ENCODE measurements at regions not wholly inside any gene's neighbourhood (a gene's known extent, or its start where the extent isn't known, plus 50 kb on each side); places are given as distances from the start of the nearest gene placed in this dataset.

DNA sequence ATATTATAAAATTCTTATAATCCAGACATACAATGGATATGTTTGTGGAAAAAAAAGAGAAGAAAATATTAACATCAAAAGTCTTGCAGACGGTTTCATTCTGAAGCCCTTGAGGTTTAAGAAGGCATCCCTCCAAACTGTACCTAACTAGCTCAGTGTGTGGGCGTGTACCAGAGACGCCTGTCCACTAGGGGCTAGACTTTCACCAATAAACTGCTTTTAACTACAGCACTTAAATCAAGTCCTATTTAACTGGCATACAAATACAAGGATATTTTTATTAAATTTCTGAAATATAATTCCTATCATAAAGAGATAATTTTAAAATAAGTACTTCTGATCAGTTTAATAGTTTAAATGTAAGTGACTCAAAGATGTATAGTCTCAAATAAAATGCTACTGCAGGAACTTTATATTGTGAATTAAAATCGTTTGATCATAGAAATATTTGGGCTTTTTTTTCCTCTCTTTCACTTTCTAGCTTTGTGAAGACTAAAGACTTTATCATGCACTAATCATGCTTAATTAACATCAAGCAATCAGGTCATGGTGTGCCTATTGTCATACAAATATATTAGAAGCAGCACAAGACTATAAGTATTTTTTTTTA is 437.7 kb downstream of the SATB2 start:
- DNase-seq: no peak

- no peak for DNase-seq
Measured at GRCh38 chr2:199018826-199019225, 438.9 kb downstream of the SATB2 start.

GRCh38 chr2:199015072-199015471 is 442.7 kb downstream of the SATB2 start:
- no peak for DNase-seq

GRCh38 chr2:199014226-199014625 is 443.5 kb downstream of the SATB2 start:
- DNase-seq: no peak

GRCh38 chr2:199011908-199012307 is 445.8 kb downstream of the SATB2 start:
- DNase-seq: no peak

DNA sequence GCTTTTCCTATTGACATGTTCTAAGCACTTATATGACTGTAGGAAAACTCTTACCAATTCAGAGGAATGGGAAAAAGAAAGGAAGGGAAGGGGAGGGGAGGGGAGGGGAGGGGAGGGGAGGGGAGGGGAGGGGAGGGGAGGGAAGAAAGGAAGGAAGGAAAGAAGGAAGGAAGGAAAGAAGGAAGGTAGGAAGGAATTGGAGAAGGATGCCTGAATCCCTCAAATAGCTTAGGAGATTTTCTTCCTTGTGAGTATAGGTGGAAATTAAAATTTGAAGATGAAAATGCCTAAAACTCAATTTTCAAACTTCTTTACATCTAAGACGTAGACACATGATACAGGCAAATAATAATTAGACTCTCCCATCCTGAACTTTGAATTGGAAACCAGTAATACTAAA is 463.1 kb downstream of the SATB2 start:
- DNase-seq: no peak

DNA sequence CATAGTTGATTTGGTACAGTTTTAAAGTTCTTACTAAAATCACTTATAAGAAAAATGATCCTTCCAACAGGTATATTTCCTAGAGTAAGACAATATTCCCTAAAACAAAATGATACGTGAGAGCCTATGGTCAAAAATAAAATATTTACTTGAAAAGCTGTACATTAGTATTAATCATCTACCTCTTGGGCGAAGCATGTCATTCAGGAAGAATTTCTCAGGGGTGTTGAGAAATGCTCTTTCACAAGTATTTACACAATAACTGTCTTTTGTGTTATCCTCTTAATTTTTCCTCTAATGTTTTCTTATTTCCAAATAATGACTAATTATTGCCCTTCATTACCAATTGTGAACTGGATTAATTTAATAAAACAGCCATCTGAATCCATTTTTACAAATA is 466.3 kb downstream of the SATB2 start:
- no peak for DNase-seq

DNA sequence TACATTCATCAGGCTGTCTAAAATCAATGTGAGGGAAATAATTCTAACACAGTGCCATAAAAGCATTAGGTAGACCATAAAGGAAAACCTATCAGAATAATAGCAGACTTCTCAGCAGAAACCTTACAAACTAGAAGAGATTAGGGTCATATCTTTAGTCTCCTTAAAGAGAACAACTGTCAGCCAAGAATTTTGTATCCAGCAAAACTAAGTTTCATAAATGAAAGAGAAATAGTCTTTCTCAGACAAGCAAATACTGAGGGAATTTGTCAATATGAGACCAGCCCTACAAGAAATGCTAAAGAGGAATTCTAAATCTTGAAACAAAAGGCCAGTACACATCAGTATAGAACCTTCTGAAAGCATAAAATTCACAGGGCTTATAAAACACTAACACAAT is 482.0 kb downstream of the SATB2 start:
- DNase-seq: no peak

- DNase-seq: no peak
Measured at GRCh38 chr2:198973785-198974184, 484.0 kb downstream of the SATB2 start.

GRCh38 chr2:198973181-198973580 is 484.6 kb downstream of the SATB2 start:
- DNase-seq: no peak

- no peak for DNase-seq
Measured at GRCh38 chr2:198968545-198968944, 489.2 kb downstream of the SATB2 start.

- DNase-seq: no peak
Measured at GRCh38 chr2:198966269-198966668, 491.5 kb downstream of the SATB2 start.

DNA sequence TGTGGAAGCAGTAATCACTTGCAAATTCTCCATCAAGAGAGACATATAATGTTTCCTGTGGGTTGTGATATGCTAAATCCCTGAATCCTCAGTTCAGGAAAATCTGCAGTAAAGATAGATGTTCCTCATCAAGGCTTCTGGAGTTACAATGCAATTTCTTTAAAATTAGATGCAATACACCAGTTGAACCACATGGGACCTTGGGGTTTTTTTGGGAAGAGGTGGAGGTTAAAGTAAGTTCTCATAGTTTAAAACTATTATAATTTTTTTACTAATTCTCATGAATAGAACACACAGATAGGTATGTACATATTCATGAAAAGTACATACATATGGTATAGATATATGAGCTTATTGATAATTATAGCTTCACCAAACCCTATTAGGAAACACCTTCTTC is 496.2 kb downstream of the SATB2 start:
- DNase-seq: no peak

DNA sequence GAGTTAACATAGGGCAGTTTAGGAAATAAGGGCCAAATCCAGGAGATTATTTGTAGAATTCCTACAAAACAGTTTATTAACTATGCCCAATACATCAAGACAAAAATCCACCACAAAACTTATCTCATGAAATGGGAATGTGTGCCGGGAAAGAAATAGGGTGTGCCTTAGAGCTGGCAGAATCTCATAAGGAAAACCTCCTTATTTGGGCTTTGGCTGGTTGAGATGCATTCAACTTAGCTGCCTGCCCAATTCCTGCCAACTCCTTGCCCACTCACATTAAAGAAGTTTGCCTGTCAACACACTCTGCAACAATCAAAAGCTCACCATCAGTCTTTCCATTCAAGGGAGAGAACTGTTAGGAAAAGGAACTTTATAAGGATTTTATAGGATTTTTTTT is 500.6 kb downstream of the SATB2 start:
- no peak for DNase-seq

DNA sequence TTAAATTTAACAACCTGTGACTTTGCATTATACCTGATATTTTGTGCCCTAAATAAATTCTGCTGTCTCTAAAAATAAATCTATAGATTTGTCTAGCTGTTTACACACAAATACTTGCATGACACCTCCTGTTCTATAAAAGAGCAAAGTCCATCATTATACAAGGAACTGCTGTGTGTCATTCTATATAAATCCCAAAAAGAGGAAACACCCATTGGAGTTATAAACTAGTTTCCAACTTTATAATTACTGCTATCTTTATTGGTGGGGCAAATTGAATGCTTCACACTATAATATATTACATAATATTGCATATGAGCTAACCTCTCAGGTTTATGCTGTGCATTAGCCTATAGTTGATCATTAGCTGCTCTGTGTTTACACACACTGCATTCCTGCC is 504.4 kb downstream of the SATB2 start:
- no peak for DNase-seq

DNA sequence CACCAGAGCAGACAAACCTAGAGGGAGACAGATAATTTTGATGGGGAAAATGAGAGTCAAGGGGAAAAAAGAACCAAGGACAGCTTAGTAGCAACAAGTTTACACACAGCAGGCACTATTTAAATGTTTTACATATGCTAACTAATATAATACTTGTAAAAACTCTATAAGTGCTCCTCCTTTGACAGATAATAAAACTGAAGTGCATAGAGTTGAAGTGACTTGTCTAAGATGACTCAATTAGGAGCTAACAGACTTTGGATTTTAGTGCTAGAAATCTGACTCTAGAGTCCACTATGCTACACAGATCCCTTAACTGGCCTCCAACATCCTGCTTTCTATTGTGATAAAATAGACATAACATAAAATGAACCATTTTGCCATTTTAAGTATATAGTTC is 506.9 kb downstream of the SATB2 start:
- no peak for DNase-seq

GRCh38 chr2:198945496-198945895 is 512.2 kb downstream of the SATB2 start:
- DNase-seq: no peak

DNA sequence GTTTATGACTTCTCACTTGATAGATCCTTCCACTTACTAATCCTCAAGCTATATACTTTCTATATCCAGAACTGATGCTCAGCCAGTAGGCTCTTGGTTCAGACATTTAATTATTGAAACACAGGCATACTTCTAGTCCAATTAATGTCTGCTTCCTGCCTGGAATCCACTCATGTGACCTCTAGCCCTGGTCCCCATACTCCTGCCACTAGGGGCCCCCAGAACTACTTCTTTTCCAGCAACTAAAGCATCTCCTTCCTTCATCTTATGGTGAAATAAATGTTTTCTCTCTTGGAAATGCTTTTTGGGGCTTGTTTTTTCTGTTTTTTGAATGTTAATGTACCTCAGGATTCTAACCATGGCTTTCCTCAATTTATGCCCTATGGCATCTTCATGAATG is 527.6 kb downstream of the SATB2 start:
- DNase-seq: no peak

GRCh38 chr2:198928026-198928425 is 529.7 kb downstream of the SATB2 start:
- DNase-seq: no peak

DNA sequence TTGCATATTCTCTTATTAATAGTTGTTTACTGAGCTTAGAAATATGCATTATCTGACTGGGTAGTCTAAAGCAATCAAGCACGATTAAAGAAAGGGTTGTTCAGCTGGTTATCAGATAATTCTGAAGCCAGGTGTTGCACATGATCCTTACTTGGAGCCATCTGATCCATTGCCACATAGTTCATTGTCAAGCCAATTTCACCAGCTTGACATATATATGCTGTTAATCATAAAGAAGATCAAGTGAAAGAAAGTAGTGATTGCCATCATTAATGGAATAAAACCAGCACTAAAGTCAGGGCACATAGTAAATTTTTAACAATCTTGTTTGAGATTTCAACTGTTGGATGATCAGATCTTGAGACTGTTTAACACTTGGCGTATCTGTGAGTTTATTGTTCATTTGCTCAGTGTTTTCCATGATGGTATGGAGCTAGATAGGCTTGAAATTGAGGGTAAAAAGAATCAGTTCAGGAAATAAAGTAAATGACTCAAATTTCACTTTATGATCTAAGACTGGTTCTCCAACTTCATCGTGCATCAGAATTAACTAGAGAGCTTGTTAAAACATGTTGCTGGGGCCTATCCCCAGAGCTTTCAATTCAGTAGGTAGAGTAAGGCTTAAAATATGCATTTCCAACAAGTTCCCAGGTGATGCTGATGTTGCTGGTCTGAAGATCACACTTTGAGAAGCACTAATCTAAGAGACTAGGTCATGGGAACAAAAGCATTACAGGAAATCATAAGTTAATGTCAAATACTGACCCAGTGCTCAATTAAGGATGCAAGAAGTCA is 539.6 kb downstream of the SATB2 start:
- DNase-seq: no peak

DNA sequence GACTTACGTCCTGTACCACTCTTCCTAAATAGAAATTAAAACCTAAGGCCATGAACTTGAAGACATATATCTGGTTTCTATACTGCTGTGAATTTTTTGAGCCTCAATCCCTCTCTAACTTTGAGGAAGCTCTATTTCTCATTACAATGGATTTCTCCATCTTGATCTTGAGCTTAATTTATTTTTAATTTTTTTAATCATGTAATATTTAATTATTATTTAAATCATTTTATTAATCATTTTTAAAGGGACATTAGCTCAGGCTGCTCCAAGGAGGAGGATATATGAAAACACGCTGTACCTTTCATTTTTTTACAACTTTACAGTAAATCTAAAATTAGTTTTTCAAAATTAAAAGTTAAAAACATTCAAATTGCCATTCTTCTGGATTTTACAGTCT is 540.5 kb downstream of the SATB2 start:
- DNase-seq: no peak

GRCh38 chr2:198916548-198917080 is 541.1 kb downstream of the SATB2 start:
- no peak for DNase-seq

DNA sequence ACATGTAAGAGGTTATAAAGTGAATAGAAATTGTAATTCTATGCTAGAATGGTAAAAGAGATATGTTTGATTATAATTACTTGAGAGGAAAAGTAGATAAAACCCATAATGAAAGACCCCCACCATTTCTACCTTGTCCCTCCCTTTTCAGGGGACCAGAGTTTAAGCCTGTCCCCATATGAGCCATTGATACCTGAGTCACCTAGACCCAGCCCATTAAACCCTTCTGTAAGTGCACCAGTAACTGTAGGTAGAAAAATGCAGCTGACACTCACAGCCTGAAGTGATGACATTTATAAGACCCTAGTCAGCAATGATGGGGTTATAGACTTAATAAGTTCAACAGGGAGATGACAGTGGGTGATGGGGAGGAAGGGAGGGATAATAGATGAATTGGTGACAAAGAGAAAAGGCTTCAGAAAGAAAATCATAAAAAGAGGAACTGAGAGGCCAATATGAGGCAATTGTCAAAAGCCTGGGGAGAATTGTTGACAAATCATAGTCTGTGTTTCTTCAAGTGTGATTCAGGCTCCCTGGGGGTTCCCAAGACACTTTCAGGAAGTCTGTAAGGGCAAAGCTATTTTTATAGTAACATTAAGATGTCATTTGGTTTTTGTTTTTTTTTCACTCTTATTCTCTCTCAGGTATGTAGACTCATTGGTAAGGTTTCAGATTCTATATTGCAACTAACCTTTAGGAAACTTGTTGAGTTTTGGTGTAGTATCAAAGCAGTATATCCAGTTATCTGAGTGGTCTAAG is 544.2 kb downstream of the SATB2 start:
- DNase-seq: no peak

Measured in NCI-H226 (cell line).